Thyroid gland (tissue), 4 donors: ENCODE measurements at regions not wholly inside any gene's neighbourhood (a gene's known extent, or its start where the extent isn't known, plus 50 kb on each side); places are given as distances from the start of the nearest gene placed in this dataset.

Experiments
- DNase-seq, 2 donors: peaks; one replicate each; pipeline ENCODE4 v3.0.0-alpha.2; 2019
- H3K27ac ChIP-seq, 3 donors: fragments of 200-600 bp; sonication (generic); 1 replicate in 2 of 3; 2 replicates in 1 of 3; pipeline ENCODE4 v1.5.1; 2016 to 2019; ENCODE audit warnings: mild to moderate bottlenecking in 1 of 3, moderate library complexity in 1 of 3
- H3K27me3 ChIP-seq: fragments of 200-600 bp; sonication (generic); one replicate; pipeline ENCODE4 v1.5.1; 2019
- H3K36me3 ChIP-seq, 2 donors: fragments of 200-600 bp; sonication (generic); one replicate each; pipeline ENCODE4 v1.5.1; 2016 to 2019
- H3K4me1 ChIP-seq, 2 donors: fragments of 200-600 bp; sonication (generic); one replicate each; pipeline ENCODE4 v1.5.1; 2017 to 2019
- H3K4me3 ChIP-seq, 3 donors: fragments of 200-600 bp; sonication (generic); replicated peaks in 1 of 3; 1 replicate in 2 of 3; 2 replicates in 1 of 3; pipeline ENCODE4 v1.5.1; 2016; ENCODE audit warnings: mild to moderate bottlenecking in 1 of 3
- H3K9me3 ChIP-seq: fragments of 200-600 bp; sonication (generic); one replicate; pipeline ENCODE4 v1.5.1; 2017
- POLR2A ChIP-seq, 2 donors: fragments of 450-650 bp; IDR thresholded peaks; one replicate each; pipeline ENCODE4 v1.6.1; 2017; ENCODE audit warnings: antibody characterized with exemption in 2 of 2, mild to moderate bottlenecking in 2 of 2, moderate library complexity in 1 of 2
- WGBS, 2 donors: methylation state at CpG; one replicate each; pipeline ENCODE4 v1.1.5; 2017; 5-methylcytosine and 5-hydroxymethylcytosine counted together
- intact Hi-C: fragments of 100-400 bp; cut with DNase I; formaldehyde crosslinking; loops from one replicate; pipeline ENCODE4 v1.15.1; 2023
- TF ChIP-seq, protein P1 (sequence below), 6 experiments: fragments of 200-600 bp in 3 of 6; fragments of 450-650 bp in 3 of 6; sonication (generic) in 3 of 6; IDR thresholded peaks; one replicate each; pipeline ENCODE4 v1.5.1; 2016 to 2019; ENCODE audit warnings: antibody characterized with exemption in 6 of 6, mild to moderate bottlenecking in 2 of 6, inconsistent platforms in 1 of 6, moderate library complexity in 1 of 6

- intact Hi-C loops, result no loop called here
- Histone ChIP-seq H3K27me3 (no peaks in the 10 kb centered on the region), H3K9me3 (no peaks in the 10 kb centered on the region), H3K27ac (no peak overlapping the region), H3K4me3 (no peak overlapping the region), H3K36me3 (no peaks in the 10 kb centered on the region), H3K4me1 (no peaks in the 10 kb centered on the region)
- no peak for TF ChIP-seq POLR2A (IDR thresholded peaks at IDR 0.05)
- TF ChIP-seq, protein P1, sequence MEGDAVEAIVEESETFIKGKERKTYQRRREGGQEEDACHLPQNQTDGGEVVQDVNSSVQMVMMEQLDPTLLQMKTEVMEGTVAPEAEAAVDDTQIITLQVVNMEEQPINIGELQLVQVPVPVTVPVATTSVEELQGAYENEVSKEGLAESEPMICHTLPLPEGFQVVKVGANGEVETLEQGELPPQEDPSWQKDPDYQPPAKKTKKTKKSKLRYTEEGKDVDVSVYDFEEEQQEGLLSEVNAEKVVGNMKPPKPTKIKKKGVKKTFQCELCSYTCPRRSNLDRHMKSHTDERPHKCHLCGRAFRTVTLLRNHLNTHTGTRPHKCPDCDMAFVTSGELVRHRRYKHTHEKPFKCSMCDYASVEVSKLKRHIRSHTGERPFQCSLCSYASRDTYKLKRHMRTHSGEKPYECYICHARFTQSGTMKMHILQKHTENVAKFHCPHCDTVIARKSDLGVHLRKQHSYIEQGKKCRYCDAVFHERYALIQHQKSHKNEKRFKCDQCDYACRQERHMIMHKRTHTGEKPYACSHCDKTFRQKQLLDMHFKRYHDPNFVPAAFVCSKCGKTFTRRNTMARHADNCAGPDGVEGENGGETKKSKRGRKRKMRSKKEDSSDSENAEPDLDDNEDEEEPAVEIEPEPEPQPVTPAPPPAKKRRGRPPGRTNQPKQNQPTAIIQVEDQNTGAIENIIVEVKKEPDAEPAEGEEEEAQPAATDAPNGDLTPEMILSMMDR (IDR thresholded peaks at IDR 0.05), result no peak
- no peak for DNase-seq
Observed at GRCh38 chr18:44258576-44258975, 422.1 kb upstream of the SETBP1 start.

DNA sequence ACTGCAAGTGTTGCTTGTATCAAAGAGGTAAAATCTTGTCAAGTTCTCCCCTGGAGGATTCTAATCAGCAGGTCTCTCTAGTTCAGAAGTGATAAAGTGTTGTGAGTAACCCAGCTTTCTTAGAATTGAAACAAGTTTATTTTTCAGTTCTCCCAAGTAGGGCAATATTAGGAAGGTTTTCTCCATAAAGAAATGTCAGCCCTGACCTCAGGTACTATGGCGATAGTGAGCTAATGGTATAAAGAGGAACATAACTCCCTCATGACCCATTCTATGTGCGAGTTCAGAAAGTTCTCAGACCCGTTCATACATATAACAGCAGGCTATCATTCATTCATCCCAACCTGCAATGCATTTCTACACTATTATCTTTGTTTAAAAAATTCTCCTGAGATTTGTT is 421.1 kb upstream of the SETBP1 start:
- intact Hi-C loops, result no loop called here
- no peaks in the 10 kb centered on the region for H3K36me3 ChIP-seq
- no peak overlapping the region for H3K27ac ChIP-seq
- WGBS, 2 donors, result 89 to 91% methylated on average over 3 of the region's 3 CpGs
- no peak for DNase-seq
- no peaks in the 10 kb centered on the region for H3K27me3 ChIP-seq
- H3K4me3 ChIP-seq, result no peak overlapping the region
- H3K9me3 ChIP-seq, result no peaks in the 10 kb centered on the region
- TF ChIP-seq, protein P1 (IDR thresholded peaks at IDR 0.05), result no peak
- no peak for TF ChIP-seq POLR2A (IDR thresholded peaks at IDR 0.05)
- H3K4me1 ChIP-seq, result no peaks in the 10 kb centered on the region

- no peaks in the 10 kb centered on the region for H3K36me3 ChIP-seq
- TF ChIP-seq, protein P1 (IDR thresholded peaks at IDR 0.05), result no peak
- no peak for TF ChIP-seq POLR2A (IDR thresholded peaks at IDR 0.05)
- no peaks in the 10 kb centered on the region for H3K9me3 ChIP-seq
- H3K27me3 ChIP-seq, result no peaks in the 10 kb centered on the region
- intact Hi-C loops, result no loop called here
- no peak for DNase-seq
- no peak overlapping the region for H3K4me3 ChIP-seq
- no peak overlapping the region for H3K27ac ChIP-seq
- H3K4me1 ChIP-seq, result no peaks in the 10 kb centered on the region
- WGBS, 2 donors, result 83 to 88% methylated on average over 3 of the region's 3 CpGs
Observed at GRCh38 chr18:44265437-44265836, 415.3 kb upstream of the SETBP1 start.

DNA sequence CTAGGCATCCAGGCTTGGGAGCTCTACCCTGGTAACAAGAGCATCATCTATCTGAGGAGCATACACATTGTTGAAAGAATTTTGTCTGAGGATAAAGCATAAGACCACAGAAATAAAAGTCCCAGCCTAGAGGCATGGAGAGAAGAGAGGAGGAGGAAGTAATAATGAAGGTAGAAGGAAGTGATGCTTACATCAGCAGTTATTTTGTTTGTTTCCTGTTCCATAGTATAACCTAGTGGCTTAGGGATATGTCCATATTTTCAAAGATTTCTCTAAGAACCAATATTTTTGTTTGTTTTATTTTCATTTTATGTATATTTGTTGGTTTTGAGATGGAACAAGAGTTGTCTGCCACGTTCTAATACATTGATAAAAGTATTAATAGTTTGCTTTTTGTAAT is 407.4 kb upstream of the SETBP1 start:
- H3K9me3 ChIP-seq, result no peaks in the 10 kb centered on the region
- no peak overlapping the region for H3K27ac ChIP-seq
- WGBS, 2 donors, result 82 to 84% methylated on average over 1 of the region's 1 CpG
- H3K4me1 ChIP-seq, result no peaks in the 10 kb centered on the region
- DNase-seq, result no peak
- no peaks in the 10 kb centered on the region for H3K36me3 ChIP-seq
- H3K4me3 ChIP-seq, result no peak overlapping the region
- no peaks in the 10 kb centered on the region for H3K27me3 ChIP-seq
- intact Hi-C loops, result no loop called here
- TF ChIP-seq POLR2A (IDR thresholded peaks at IDR 0.05), result no peak
- TF ChIP-seq, protein P1 (IDR thresholded peaks at IDR 0.05), result no peak

DNA sequence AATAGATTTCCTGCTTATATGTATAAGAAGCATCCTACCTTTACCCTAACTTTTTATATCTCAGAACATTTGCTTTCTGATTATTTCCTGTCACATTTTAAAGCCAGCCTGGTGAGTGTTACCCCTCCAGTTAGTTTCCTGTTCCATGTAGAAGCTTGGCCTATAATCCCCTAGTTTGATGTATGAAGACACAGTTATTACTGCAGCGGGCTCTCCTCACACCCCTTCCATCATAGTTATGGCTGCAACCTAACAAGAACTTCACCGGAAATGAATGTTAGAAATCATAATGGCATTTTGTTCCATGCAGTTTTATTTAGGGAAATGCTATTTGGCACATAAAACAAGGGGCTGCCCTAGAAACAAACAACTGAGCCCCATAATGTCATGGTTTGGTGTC is 400.2 kb upstream of the SETBP1 start:
- TF ChIP-seq POLR2A (IDR thresholded peaks at IDR 0.05), result no peak
- TF ChIP-seq, protein P1 (IDR thresholded peaks at IDR 0.05), result no peak
- Histone ChIP-seq H3K4me1 (no peaks in the 10 kb centered on the region), H3K27me3 (no peaks in the 10 kb centered on the region), H3K9me3 (no peaks in the 10 kb centered on the region), H3K4me3 (no peak overlapping the region), H3K36me3 (no peaks in the 10 kb centered on the region), H3K27ac (no peak overlapping the region)
- WGBS, 2 donors, result 90 to 96% methylated on average over 2 of the region's 2 CpGs
- intact Hi-C loops, result no loop called here
- no peak for DNase-seq
